Astrocyte of the spinal cord (primary cell): ENCODE measurements at regions not wholly inside any gene's neighbourhood (a gene's known extent, or its start where the extent isn't known, plus 50 kb on each side); places are given as distances from the start of the nearest gene placed in this dataset.

ENCODE experiments used
- DNase-seq: peaks from one replicate; pipeline ENCODE4 v3.0.0; 2011; ENCODE audit warnings: low read depth, low spot score
- H3K4me3 ChIP-seq: 2 replicates; pipeline ENCODE4 v1.5.1; 2011; ENCODE audit warnings: low read depth, mild to moderate bottlenecking, low read length, moderate library complexity
- in situ Hi-C: cut with HindIII; loops from 2 replicates; pipeline ENCODE4 v1.10.0; 2017; ENCODE audit warnings: low sequenced_read_pairs
- TF ChIP-seq, protein P1 (sequence below): IDR thresholded peaks from 2 replicates; pipeline ENCODE4 v1.5.1; 2012; ENCODE audit warnings: low read depth, mild to moderate bottlenecking, low read length, inconsistent platforms

DNA sequence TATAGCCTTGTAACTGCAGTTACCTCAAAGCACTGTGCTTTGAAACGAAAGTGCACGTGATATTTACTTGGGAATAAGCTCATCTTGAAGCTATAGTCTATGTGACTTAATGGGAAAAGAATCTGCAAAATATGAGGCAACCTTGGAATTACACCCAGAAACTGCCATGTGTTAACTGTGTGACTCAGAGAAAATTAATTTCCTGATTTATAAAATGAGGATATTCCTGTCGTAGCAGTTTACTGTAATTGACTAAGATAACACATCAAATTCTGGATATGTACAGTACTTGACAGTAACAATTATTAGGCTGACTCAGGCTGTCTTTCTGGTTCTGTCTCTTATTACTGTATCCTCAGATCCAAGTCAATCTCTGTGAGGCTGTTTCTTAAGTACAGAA lies 1079.9 kb upstream of the ACO1 start:
- TF ChIP-seq, protein P1, sequence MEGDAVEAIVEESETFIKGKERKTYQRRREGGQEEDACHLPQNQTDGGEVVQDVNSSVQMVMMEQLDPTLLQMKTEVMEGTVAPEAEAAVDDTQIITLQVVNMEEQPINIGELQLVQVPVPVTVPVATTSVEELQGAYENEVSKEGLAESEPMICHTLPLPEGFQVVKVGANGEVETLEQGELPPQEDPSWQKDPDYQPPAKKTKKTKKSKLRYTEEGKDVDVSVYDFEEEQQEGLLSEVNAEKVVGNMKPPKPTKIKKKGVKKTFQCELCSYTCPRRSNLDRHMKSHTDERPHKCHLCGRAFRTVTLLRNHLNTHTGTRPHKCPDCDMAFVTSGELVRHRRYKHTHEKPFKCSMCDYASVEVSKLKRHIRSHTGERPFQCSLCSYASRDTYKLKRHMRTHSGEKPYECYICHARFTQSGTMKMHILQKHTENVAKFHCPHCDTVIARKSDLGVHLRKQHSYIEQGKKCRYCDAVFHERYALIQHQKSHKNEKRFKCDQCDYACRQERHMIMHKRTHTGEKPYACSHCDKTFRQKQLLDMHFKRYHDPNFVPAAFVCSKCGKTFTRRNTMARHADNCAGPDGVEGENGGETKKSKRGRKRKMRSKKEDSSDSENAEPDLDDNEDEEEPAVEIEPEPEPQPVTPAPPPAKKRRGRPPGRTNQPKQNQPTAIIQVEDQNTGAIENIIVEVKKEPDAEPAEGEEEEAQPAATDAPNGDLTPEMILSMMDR = no peak
- no peak overlapping the region for H3K4me3 ChIP-seq
- in situ Hi-C loops = no loop called here
- DNase-seq = peak; percentile 87

DNA sequence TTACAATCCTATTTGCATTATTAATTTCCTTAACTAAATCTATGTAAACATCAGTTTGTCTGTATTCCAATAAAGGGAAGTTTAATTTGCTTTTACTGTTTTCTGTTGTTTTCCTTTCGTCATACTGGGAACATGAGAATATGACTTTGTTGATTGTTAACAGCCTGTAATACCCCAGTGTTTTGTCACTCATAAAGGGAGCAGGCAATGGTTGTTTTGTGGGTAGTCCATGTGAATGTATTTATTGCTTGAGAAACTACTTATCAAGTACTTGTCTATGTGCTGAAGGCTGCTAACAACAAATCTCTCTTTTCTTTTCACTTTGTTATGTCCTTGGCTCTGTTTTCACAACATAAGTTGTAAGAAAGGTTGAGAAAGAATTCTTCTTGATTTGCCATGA lies 1070.2 kb upstream of the ACO1 start:
- TF ChIP-seq, protein P1 = no peak
- in situ Hi-C loops = no loop called here
- H3K4me3 ChIP-seq = no peak overlapping the region
- DNase-seq = no peak

DNA sequence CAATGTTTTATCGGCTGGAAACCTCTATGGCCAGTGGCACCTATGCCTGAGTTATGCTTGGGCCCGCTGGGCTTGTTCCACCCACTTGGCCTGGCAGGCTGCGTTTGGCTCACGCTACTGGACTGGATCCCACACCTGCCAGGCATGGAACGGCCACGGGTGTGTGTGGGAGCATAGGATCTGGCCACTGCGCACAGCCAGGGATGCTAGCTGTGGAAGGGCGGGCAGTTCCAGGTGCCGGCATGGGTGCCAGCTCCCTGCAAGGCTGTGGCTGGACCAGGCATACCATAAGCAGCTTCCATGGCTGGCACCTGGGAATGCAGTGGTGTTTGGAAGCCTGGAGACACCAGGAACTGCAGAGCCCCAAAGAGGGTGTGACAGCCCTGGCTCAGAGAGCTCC lies 1063.9 kb upstream of the ACO1 start:
- in situ Hi-C loops = no loop called here
- TF ChIP-seq, protein P1 = no peak

DNA sequence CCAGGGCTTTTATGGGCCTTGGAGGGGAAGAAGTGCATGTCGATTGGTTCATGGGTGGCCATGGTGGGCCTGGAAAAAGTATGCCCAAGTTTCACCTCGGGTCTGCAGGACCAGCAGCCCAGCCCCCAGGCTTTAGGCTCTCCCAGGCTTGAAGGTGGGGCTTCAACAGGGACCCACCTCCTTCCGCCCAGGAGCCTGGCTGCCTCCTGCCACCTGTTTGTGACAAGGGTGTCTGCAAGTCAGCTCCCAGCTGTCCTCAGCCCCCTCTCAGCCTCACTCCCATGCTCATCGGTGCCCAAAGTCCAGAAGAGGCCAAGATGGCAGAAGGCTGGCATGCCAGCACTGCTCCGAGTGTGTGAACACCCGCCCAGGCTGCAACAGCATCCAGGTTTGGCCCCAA lies 1063.2 kb upstream of the ACO1 start:
- in situ Hi-C loops = no loop called here
- no peak overlapping the region for H3K4me3 ChIP-seq

More for the DNA sequence above, 1063.9 kb upstream of the ACO1 start:
- H3K4me3 ChIP-seq = no peak overlapping the region
- no peak for DNase-seq

GRCh38 chr9:31321686-31322085 lies 1062.8 kb upstream of the ACO1 start:
- TF ChIP-seq, protein P1 = no peak
- no peak overlapping the region for H3K4me3 ChIP-seq
- DNase-seq = no peak
- in situ Hi-C loops = no loop called here

More for the DNA sequence above, 1063.2 kb upstream of the ACO1 start:
- DNase-seq = no peak
- TF ChIP-seq, protein P1 = no peak

GRCh38 chr9:31323726-31324444 lies 1060.6 kb upstream of the ACO1 start:
- in situ Hi-C loops = no loop called here
- H3K4me3 ChIP-seq = no peak overlapping the region
- no peak for DNase-seq
- TF ChIP-seq, protein P1 = no peak
